Anterior cingulate cortex (tissue), 58 donors: ENCODE measurements at regions not wholly inside any gene's neighbourhood (a gene's known extent, or its start where the extent isn't known, plus 50 kb on each side); places are given as distances from the start of the nearest gene placed in this dataset.
"Not testable (repeated sequence)": the region's sequence is repeated elsewhere in the genome, so short reads cannot be mapped to it uniquely, and the experiment has no call there.

Source experiments
- DNase-seq, 58 donors: peaks; one replicate each; lab custom pipeline; 2025; lab: John Stamatoyannopoulos, UW

GRCh38 chr6:11851387-11851786, 72.8 kb upstream of the ADTRP start:
- no peak for DNase-seq

- peak in 3 of 58 donors; percentile 23 to 32 (median 32) for DNase-seq
Observed at GRCh38 chr6:11848852-11849731, 70.5 kb upstream of the ADTRP start.

GRCh38 chr6:11848346-11848651, 69.7 kb upstream of the ADTRP start:
- no peak for DNase-seq

GRCh38 chr6:11847515-11848345, 69.1 kb upstream of the ADTRP start:
- no peak for DNase-seq

GRCh38 chr6:11847068-11847467, 68.5 kb upstream of the ADTRP start:
- DNase-seq = not testable (repeated sequence)

- DNase-seq = no peak
Observed at GRCh38 chr6:11845664-11846577, 67.3 kb upstream of the ADTRP start.

- not testable (repeated sequence) for DNase-seq
Observed at GRCh38 chr6:11842795-11843194, 64.2 kb upstream of the ADTRP start.

GRCh38 chr6:11835065-11835464, 56.5 kb upstream of the ADTRP start:
- no peak for DNase-seq

- no peak for DNase-seq
Observed at GRCh38 chr6:11833626-11834592, 55.3 kb upstream of the ADTRP start.

- no peak for DNase-seq
Observed at GRCh38 chr6:11831653-11832052, 53.0 kb upstream of the ADTRP start.

- DNase-seq = no peak
Observed at GRCh38 chr6:11830520-11830919, 51.9 kb upstream of the ADTRP start.

GRCh38 chr6:11830105-11830504, 51.5 kb upstream of the ADTRP start:
- DNase-seq = no peak

- DNase-seq = no peak
Observed at GRCh38 chr6:11828262-11828870, 49.8 kb upstream of the ADTRP start.
